ENCODE measurements at regions not wholly inside any gene's neighbourhood (a gene's known extent, or its start where the extent isn't known, plus 50 kb on each side); places are given as distances from the start of the nearest gene placed in this dataset.

DNA sequence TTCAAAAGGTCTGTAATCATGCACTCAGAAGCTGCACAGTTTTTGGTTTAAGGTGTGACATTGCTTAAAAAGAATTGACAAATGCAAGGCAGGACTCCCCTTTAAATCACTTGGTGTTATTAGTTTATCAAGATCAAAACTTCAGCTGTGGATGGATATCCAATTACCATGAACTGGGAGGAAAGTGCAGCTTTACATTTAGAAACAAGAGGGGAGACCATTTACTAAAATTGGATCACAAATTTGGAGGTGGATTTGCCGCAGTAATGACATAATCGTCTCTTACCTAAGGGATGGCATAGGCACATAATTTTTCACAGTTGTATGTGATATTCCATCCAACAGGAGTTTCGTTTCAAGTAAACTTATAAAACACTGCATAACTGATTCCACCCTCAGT is 1610.2 kb downstream of the SLITRK5 start (continued):
- TF ChIP-seq, protein P1, sequence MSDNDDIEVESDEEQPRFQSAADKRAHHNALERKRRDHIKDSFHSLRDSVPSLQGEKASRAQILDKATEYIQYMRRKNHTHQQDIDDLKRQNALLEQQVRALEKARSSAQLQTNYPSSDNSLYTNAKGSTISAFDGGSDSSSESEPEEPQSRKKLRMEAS (IDR thresholded peaks at IDR 0.05), result no peak
- no peak for TF ChIP-seq HNF4G (IDR thresholded peaks at IDR 0.05)
- TF ChIP-seq NR2F2 (IDR thresholded peaks at IDR 0.05), result no peak
- no peak for TF ChIP-seq FOXA2 (IDR thresholded peaks at IDR 0.05)
- no peak for TF ChIP-seq ATF3 (IDR thresholded peaks at IDR 0.05)
- no peak for TF ChIP-seq GABPA (IDR thresholded peaks at IDR 0.05 in 1 of 2, conservative IDR thresholded peaks at IDR 0.05 in 1 of 2)

DNA sequence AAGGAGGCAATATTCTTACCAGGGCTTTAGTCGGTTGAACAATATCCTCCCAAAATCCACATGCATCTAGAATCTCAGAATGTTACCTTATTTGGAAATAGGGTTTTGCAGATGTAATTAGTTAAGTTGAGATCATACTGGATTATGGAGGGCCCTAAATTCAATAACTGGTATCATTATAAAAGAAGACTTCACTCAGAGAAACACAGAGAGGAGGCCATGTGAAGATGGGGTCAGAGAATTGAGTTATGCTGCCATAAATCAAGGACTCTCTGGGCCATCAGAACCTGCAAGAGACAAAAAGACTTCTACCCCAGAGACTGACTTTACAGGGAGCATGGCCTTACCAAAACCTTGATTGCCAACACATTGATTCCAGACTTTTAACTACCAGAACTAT is 1611.1 kb downstream of the SLITRK5 start:
- WGBS, result 91% methylated on average over 1 of the region's 1 CpG
- no peak overlapping the region for H3K27ac ChIP-seq (ENCODE audit: low read depth in 1 of 2, low read length in 2 of 2)
- DNase-seq (ENCODE audit: low spot score), result no peak
- H3K36me3 ChIP-seq (ENCODE audit: control insufficient read depth in 4 of 4, insufficient read depth in 3 of 4, low read depth in 1 of 4, low read length in 3 of 4), result no peaks in the 10 kb centered on the region
- H3K9me3 ChIP-seq (ENCODE audit: control insufficient read depth in 4 of 4, low read length in 3 of 4), result no peaks in the 10 kb centered on the region
- H3K4me1 ChIP-seq (ENCODE audit: control insufficient read depth in 4 of 4, insufficient read depth in 4 of 4, low read length in 3 of 4), result no peaks in the 10 kb centered on the region
- H3K27me3 ChIP-seq (ENCODE audit: control insufficient read depth in 4 of 4, insufficient read depth in 4 of 4, low read length in 3 of 4), result no peaks in the 10 kb centered on the region
- no peak for TF ChIP-seq JUND (IDR thresholded peaks at IDR 0.05)
- TF ChIP-seq YY1 (IDR thresholded peaks at IDR 0.05), result no peak
- no peak for TF ChIP-seq FOXA2 (IDR thresholded peaks at IDR 0.05)
- no peak for TF ChIP-seq REST (IDR thresholded peaks at IDR 0.05)
- no peak overlapping the region for H3K9ac ChIP-seq (ENCODE audit: low read depth in 1 of 2, low read length in 2 of 2)
- no peak overlapping the region for H3K4me3 ChIP-seq (ENCODE audit: low read depth in 1 of 3, low read length in 3 of 3)

DNA sequence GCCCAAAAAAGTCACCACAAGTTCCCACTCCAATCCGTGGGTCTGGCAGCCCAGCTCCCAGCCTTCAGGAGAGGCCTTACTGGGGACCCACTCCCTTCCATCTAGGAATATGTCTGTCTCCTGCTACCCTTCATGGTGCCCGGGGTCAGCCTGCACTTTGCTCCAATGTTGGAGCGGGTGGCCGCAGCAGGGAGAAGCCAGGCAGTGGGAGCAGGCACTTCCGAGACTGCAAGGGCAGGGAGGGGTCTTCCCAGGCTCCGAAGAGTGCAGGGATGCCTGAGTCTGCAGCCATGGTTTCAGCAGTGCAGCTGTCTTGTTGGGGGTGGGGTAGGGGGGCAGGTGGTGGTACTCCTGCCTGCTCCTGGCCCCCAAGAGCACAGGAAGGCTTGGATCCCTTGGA is 1616.2 kb downstream of the SLITRK5 start:
- Histone ChIP-seq H3K9me3 (ENCODE audit: control insufficient read depth in 4 of 4, low read length in 3 of 4) (peaks cover 0 to 3% (median 0%) of the 10 kb centered on the region in 4 donors), H3K36me3 (ENCODE audit: control insufficient read depth in 4 of 4, insufficient read depth in 3 of 4, low read depth in 1 of 4, low read length in 3 of 4) (no peaks in the 10 kb centered on the region), H3K9ac (ENCODE audit: low read depth in 1 of 2, low read length in 2 of 2) (no peak overlapping the region), H3K4me1 (ENCODE audit: control insufficient read depth in 4 of 4, insufficient read depth in 4 of 4, low read length in 3 of 4) (no peaks in the 10 kb centered on the region), H3K27me3 (ENCODE audit: control insufficient read depth in 4 of 4, insufficient read depth in 4 of 4, low read length in 3 of 4) (no peaks in the 10 kb centered on the region), H3K27ac (ENCODE audit: low read depth in 1 of 2, low read length in 2 of 2) (no peak overlapping the region), H3K4me3 (ENCODE audit: low read depth in 1 of 3, low read length in 3 of 3) (no peak overlapping the region)
- DNase-seq (ENCODE audit: low spot score), result no peak
- WGBS, result 49% methylated on average over 6 of the region's 6 CpGs
- TF ChIP-seq, protein P1 (IDR thresholded peaks at IDR 0.05), result no peak
- TF ChIP-seq NR2F2 (IDR thresholded peaks at IDR 0.05) (no peak), EGR1 (IDR thresholded peaks at IDR 0.05; ENCODE audit: low read depth in 2 of 2) (no peak), GABPA (IDR thresholded peaks at IDR 0.05 in 1 of 2, conservative IDR thresholded peaks at IDR 0.05 in 1 of 2) (no peak), JUND (IDR thresholded peaks at IDR 0.05) (no peak), ZBTB33 (IDR thresholded peaks at IDR 0.05) (no peak), ATF3 (IDR thresholded peaks at IDR 0.05) (no peak), HNF4G (IDR thresholded peaks at IDR 0.05) (no peak), RAD21 (IDR thresholded peaks at IDR 0.05) (no peak), REST (IDR thresholded peaks at IDR 0.05) (no peak), CTCF (IDR thresholded peaks at IDR 0.05; ENCODE audit: low read depth, low read length, missing input control) (no peak), HNF4A (conservative IDR thresholded peaks at IDR 0.05) (no peak), TAF1 (conservative IDR thresholded peaks at IDR 0.05) (no peak)

Data from liver (tissue), 8 donors.